Ammon's horn (tissue), 1 donor: ENCODE measurements at regions not wholly inside any gene's neighbourhood (a gene's known extent, or its start where the extent isn't known, plus 50 kb on each side); places are given as distances from the start of the nearest gene placed in this dataset.
"Not testable (repeated sequence)": the region's sequence is repeated elsewhere in the genome, so short reads cannot be mapped to it uniquely, and the experiment has no call there.

Experiments used
- DNase-seq: peaks from one replicate; pipeline ENCODE4 v3.0.0-alpha.2; 2016; ENCODE audit warnings: low spot score

DNA sequence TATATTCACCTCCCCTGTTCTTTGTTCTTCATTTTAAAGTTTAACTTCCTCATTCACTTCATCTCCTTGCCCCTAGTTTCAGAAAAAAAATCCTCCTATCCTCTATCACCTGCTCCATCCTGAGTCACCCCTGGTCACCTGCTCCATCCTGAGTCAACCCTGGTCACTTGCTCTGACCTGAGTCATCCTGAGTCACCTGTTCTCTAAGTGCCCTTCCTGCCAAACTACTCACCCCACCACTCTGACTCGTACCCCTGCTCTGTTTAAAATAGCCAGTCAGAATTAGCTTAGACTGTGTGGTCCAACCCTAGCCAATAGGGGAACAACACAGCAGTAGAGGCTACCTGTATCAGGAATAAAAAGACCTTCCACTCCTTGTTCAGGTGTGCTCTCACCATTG, 716.9 kb downstream of the ZBBX start:
- no peak for DNase-seq

DNA sequence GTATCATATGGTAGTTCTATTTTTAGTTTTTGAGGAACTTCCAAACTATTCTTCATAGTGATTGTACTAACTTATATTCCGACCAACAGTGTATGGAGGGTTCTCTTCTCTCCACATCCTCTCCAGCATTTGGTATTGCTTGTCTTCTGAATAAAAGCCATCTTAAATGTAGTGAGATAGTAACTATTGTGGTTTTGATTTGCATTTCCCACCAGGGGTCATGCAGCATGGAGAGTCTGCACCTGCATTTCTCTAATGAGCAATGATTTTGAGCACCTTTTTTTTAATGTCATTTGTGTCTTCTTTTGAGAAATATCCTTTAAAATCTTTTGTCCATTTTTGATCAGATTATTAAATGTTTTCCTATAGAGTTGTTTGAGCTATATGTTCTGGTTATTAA, 718.5 kb downstream of the ZBBX start:
- no peak for DNase-seq

- no peak for DNase-seq
Observed at GRCh38 chr3:166660962-166661361, 719.1 kb downstream of the ZBBX start.

GRCh38 chr3:166637984-166638530, 742.0 kb downstream of the ZBBX start:
- no peak for DNase-seq

- no peak for DNase-seq
Observed at GRCh38 chr3:166634091-166634746, 745.9 kb downstream of the ZBBX start.

- DNase-seq = no peak
Observed at GRCh38 chr3:166630190-166630589, 749.9 kb downstream of the ZBBX start.

- no peak for DNase-seq
Observed at GRCh38 chr3:166613365-166613764, 766.7 kb downstream of the ZBBX start.

- not testable (repeated sequence) for DNase-seq
Observed at GRCh38 chr3:166612761-166613160, 767.3 kb downstream of the ZBBX start.

DNA sequence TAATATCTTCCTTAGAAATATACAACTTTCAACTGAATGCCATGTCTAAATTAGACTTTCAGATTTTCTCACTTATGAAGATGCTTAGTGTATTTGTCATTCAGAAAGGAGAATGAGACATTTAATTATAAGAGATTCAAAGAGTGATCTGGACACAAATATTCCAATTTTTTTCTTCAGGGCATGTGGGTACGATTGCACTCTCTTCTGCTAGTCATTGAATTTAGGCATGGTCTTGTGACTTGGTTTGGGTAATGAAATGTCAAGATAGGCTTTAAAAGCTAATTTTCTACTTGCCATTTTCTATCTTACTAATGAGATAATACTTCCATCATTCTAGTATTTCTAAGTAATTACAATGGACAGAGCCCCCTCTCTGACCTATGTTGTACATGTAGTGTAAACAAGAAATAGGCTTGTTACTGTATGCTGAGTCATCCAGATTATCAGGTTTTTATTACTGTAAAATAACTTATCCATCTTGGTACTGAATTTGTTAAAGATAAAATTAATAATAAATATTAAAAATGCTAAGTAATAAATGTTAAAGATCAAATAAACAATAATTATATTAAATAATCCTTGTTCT, 770.8 kb upstream of the BCHE start:
- DNase-seq = no peak

- DNase-seq = no peak
Observed at GRCh38 chr3:166606988-166607387, 769.8 kb upstream of the BCHE start.

DNA sequence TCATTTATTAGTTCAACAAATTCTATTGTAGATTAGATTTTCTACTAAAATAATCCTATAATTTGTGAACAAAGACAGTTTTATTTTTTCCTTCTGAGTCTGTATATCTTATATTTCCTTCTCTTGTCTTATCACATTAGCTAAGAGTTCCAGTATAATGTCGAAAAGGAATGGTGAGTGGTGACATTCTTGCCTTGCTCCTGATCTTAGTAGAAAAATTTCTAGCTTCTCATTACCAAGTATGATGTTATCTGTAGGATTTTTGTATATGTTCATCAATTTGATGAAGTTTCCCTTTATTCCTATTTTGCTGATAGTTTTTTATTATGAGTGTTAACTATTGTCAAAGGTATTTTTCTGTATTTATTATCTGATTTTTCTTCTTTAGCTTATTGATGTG, 756.6 kb upstream of the BCHE start:
- no peak for DNase-seq

GRCh38 chr3:166582236-166582635, 745.0 kb upstream of the BCHE start:
- no peak for DNase-seq

DNA sequence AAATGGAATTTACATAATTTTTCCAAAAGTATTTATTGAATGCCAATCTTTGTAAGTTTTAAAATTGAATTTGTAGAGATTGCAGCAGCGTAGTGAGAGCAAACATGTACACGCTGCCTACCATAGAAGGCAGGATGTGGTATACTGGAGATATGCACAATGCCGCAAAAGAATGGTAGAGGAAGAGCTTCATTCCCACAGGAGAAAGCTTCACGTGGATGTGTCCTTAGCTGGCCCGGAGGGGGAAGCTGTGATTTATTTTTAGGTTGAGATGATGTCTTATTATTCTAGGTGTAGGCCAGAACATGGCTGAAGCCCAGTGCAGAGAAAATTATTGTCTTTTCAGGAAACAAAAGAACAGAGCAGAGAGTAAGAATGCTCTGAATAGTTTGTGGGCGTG, 743.3 kb upstream of the BCHE start:
- DNase-seq = no peak

DNA sequence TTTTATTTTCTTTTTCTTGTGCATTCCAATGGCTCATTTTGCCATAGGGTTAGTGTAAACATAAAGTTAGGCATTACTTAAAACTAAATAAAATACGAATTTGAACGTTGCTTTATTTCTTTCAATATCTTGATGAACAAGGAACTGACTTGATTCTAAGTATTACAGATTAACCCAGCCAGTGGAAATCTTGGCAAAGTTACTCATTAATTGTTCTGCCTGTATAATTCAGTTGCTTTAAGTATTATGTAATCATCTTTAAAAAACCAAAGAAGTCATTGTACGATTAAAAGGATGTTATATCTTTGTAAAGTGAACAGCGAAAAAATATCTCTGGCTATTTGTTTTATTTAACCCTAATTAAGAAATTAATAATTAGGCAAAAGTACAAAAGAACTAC, 737.9 kb upstream of the BCHE start:
- DNase-seq = no peak

GRCh38 chr3:166571686-166572085, 734.5 kb upstream of the BCHE start:
- DNase-seq = not testable (repeated sequence)

DNA sequence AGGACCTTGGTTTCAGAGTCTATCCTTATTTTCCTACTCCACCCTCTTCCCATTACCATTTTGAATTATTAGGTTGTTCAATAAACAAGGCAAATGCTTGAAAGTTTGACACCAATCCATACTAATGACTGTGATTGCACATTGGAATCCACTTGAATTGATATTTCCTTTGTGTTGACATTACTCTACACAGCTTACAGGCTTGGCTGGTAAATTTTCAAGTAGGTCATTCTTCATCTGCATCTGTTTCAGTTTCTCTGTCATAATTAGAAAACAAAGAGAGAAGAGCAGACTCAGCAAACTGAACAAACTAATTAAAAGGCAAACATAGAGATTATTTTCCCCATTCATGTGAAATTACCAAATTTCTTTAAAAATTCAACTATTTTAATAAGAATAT, 732.9 kb upstream of the BCHE start:
- DNase-seq = no peak

- DNase-seq = no peak
Observed at GRCh38 chr3:166569589-166569988, 732.4 kb upstream of the BCHE start.

- no peak for DNase-seq
Observed at GRCh38 chr3:166560253-166560652, 723.0 kb upstream of the BCHE start.

GRCh38 chr3:166556955-166557354, 719.7 kb upstream of the BCHE start:
- DNase-seq = no peak

- no peak for DNase-seq
Observed at GRCh38 chr3:166554023-166554422, 716.8 kb upstream of the BCHE start.

GRCh38 chr3:166533740-166534139, 696.5 kb upstream of the BCHE start:
- DNase-seq = no peak

DNA sequence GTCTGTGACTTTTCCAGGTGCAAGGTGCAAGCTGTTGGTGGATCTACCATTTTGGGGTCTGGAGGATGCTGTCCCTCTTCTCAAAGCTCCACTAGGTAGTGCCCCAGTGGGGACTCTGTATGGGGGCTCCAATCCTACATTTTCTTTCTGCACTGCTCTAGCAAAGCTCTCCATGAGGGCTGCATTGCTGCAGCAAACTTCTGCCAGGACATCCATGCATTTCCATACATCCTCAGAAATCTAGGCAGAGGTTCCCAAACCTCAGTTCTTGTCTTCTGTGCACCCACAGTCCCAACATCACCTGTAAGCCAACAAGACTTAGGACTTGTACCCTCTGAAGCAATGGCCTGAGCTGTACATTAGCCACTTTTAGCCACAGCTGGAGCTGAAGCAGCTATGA, 694.5 kb upstream of the BCHE start:
- DNase-seq = no peak

DNA sequence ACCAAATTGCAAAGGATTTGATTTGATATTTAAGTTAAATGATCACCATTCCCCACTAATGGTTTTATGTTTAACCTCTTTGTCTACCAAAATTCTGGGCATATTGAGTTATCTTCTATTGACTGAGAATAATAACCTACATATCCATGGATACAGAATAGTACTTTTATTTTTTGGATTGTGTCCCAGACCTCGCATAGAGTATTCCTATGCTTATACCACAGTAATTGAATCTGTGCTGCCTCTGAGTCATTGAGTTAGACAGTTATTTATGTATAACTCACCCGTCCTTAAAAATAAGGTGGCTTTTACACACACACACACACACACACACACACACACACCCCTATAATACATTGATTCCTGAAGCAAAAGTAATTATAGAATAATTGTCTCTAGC, 690.1 kb upstream of the BCHE start:
- no peak for DNase-seq

DNA sequence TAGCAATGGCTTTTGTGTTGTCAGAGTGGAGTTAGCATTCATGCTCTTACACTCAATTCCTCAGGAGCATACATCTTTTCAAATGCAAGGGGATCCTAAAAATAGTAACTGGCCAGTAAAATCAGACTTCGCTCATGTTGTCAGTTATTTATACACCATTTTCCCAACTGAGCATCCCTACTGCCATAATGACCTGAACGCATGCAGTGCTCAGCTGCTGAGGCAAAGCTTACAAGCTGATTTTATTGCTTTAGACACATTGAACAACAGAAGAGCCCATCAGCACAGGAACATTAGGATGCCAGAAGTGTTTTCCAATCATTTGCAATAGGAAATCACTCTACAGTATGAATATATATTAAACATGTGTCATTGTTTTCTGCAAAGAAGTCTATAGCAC, 689.7 kb upstream of the BCHE start:
- DNase-seq = no peak
